ENCODE measurements at regions not wholly inside any gene's neighbourhood (a gene's known extent, or its start where the extent isn't known, plus 50 kb on each side); places are given as distances from the start of the nearest gene placed in this dataset.

DNA sequence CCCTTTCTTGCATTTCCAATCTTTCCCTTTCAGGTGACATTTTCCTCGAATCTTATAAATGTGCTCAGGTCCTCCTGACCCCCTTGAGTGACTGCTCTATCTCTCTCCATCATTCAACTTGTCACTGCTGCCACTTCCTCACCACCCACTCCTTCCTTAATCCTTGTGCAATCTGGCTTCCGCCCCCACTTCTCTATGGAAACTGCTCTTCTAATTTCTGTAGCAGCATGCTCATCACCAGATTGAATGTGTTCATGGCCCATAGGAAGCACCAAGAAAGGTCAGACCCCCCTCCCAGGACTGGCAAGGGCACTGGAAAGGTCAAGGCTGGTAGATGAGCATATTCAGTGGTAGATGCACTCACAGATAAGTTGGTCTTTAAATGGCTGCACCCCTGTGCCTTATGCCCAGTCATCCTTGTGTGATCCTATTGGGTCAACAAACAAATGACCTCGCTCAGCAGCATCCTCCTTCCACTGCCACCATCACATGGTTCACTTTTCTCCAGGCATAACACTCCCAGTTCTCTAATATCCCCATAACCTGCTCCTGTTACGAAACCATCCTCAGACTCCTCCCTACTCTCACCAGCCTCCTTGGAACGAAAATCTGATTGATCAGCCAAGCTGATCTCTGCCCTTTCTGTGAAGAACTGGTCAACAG, 288.5 kb upstream of the POU3F1 start:
- Histone ChIP-seq H3T11ph (ENCODE audit: low read length) (no peak overlapping the region), H3K27me3 (ENCODE audit: insufficient read depth, low read length) (no peaks in the 10 kb centered on the region; the same call in 1 of the 2 replicates), H3K4me1 (ENCODE audit: insufficient read depth, low read length) (peaks cover 4% of the 10 kb centered on the region; the same call in 1 of the 2 replicates), H3K27ac (ENCODE audit: insufficient read length, low read depth, low read length) (no peak overlapping the region), H4K20me1 (ENCODE audit: control insufficient read depth, insufficient read depth, insufficient read length) (no peaks in the 10 kb centered on the region), H3K18ac (ENCODE audit: insufficient read length, low read depth, low read length) (no peak overlapping the region), H2BK20ac (ENCODE audit: low read depth, low read length, poor library complexity, severe bottlenecking) (no peak overlapping the region), H2BK5ac (ENCODE audit: insufficient read length, low read length) (no peak overlapping the region), H3K9me3 (ENCODE audit: control insufficient read depth, low read depth, low read length) (no peaks in the 10 kb centered on the region), H3K4me2 (ENCODE audit: insufficient read depth, insufficient read length, low read length) (no peak overlapping the region), H3K79me1 (ENCODE audit: insufficient read depth, low read depth, low read length, poor library complexity, severe bottlenecking) (no peaks in the 10 kb centered on the region), H4K8ac (replicated peaks; ENCODE audit: insufficient read length, low read depth, low read length) (no peak overlapping the region), H3K9ac (ENCODE audit: extremely low read depth, insufficient read length, low read length) (no peak overlapping the region), H2BK15ac (ENCODE audit: low read depth, low read length) (no peak overlapping the region), H3K14ac (ENCODE audit: insufficient read depth, low read length) (no peak overlapping the region), H2AK5ac (ENCODE audit: insufficient read length, low read length) (no peak overlapping the region), H2BK120ac (ENCODE audit: low read depth, low read length, poor library complexity, severe bottlenecking) (no peak overlapping the region), H3K4ac (ENCODE audit: low read depth, low read length) (no peak overlapping the region), H4K91ac (ENCODE audit: insufficient read length, low read depth, low read length) (no peak overlapping the region), H2AFZ (ENCODE audit: low read length) (no peak overlapping the region), H4K5ac (ENCODE audit: insufficient read length, low read depth, low read length) (no peak overlapping the region), H3K23me2 (ENCODE audit: insufficient read length, low read depth, low read length, poor library complexity, severe bottlenecking) (no peaks in the 10 kb centered on the region), H3K79me2 (ENCODE audit: insufficient read depth, low read length) (no peaks in the 10 kb centered on the region), H2BK12ac (ENCODE audit: insufficient read length, low read depth, low read length) (no peak overlapping the region), H3K23ac (ENCODE audit: insufficient read length, low read depth, low read length) (no peak overlapping the region), H3K56ac (ENCODE audit: insufficient read length, low read depth, low read length) (no peak overlapping the region)
- Mint-ChIP-seq H3K4me3 (no peak overlapping the region), H3K27me3 (ENCODE audit: low read depth) (peaks cover 13% of the 10 kb centered on the region; the same call in 1 of the 2 replicates), H3K9me3 (no peaks in the 10 kb centered on the region), H3K36me3 (ENCODE audit: insufficient read depth in 1 of 3, low read depth in 3 of 3) (peaks cover 0 to 2% (median 0%) of the 10 kb centered on the region in 3 experiments; a peak in 2 of 7 replicates), H3K27ac (no peak overlapping the region), H3K4me1 (peaks cover 17 to 18% of the 10 kb centered on the region in 2 experiments)
- TF ChIP-seq, protein P1, sequence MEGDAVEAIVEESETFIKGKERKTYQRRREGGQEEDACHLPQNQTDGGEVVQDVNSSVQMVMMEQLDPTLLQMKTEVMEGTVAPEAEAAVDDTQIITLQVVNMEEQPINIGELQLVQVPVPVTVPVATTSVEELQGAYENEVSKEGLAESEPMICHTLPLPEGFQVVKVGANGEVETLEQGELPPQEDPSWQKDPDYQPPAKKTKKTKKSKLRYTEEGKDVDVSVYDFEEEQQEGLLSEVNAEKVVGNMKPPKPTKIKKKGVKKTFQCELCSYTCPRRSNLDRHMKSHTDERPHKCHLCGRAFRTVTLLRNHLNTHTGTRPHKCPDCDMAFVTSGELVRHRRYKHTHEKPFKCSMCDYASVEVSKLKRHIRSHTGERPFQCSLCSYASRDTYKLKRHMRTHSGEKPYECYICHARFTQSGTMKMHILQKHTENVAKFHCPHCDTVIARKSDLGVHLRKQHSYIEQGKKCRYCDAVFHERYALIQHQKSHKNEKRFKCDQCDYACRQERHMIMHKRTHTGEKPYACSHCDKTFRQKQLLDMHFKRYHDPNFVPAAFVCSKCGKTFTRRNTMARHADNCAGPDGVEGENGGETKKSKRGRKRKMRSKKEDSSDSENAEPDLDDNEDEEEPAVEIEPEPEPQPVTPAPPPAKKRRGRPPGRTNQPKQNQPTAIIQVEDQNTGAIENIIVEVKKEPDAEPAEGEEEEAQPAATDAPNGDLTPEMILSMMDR (conservative IDR thresholded peaks at IDR 0.05) = no peak
- WGBS (ENCODE audit: extremely low coverage, insufficient read length, low lambda C conversion rate) = no CpG with 5 or more reads among the region's 5 CpGs
- no peak for DNase-seq

All from H9 (cell line).